SK-N-SH (cell line): ENCODE measurements at regions not wholly inside any gene's neighbourhood (a gene's known extent, or its start where the extent isn't known, plus 50 kb on each side); places are given as distances from the start of the nearest gene placed in this dataset.

Source experiments
- CTCF ChIA-PET: fragments of 300-600, 350-600 bp; formaldehyde crosslinking; extraction: SDS; loops from one replicate; lab custom pipeline; 2021; lab: Yijun Ruan, JAX
- POLR2A ChIA-PET: fragments of 350-600 bp; sonication (Branson Sonifier 250); formaldehyde crosslinking; extraction: SDS; loops from one replicate; lab custom pipeline; 2020; ENCODE audit warnings: antibody characterized with exemption, inconsistent platforms; lab: Yijun Ruan, JAX
- DNase-seq: peaks from one replicate; pipeline ENCODE4 v3.0.0; 2012
- H2AFZ ChIP-seq: fragments of 200-600 bp; sonication (generic); 2 replicates; pipeline ENCODE4 v1.8.1; 2016; ENCODE audit warnings: antibody characterized with exemption, mild to moderate bottlenecking, low read depth
- H3F3A ChIP-seq: fragments of 200-600 bp; sonication (generic); replicated peaks from 2 replicates; pipeline ENCODE3; 2016; ENCODE audit warnings: antibody characterized with exemption, mild to moderate bottlenecking; ENCODE audit not compliant: insufficient read depth
- H3K27ac ChIP-seq, 2 experiments: fragments of 200-500 bp in 1 of 2; fragments of 200-600 bp in 1 of 2; sonication (Bioruptor generic) in 1 of 2; sonication (generic), shearing (Covaris generic) in 1 of 2; 2 replicates each; pipeline versions ENCODE4 v1.5.1 to v1.6.1; 2014 to 2016; ENCODE audit warnings: low read depth in 2 of 2, inconsistent platforms in 1 of 2, low read length in 1 of 2, mild to moderate bottlenecking in 1 of 2, mixed read lengths in 1 of 2
- H3K27me3 ChIP-seq: fragments of 200-600 bp; sonication (generic), shearing (Covaris generic); 2 replicates; pipeline ENCODE4 v1.6.1; 2016; ENCODE audit warnings: mixed run types; ENCODE audit not compliant: insufficient read depth
- H3K36me3 ChIP-seq, 2 experiments: fragments of 200-500 bp in 1 of 2; fragments of 200-600 bp in 1 of 2; sonication (Bioruptor generic) in 1 of 2; sonication (generic) in 1 of 2; replicated peaks in 1 of 2; 2 replicates each; pipeline versions ENCODE3 to v1.5.1; 2014 to 2016; ENCODE audit warnings: low read length in 1 of 2, mild to moderate bottlenecking in 1 of 2; ENCODE audit not compliant: insufficient read depth in 2 of 2, control insufficient read depth in 1 of 2
- H3K4me1 ChIP-seq, 2 experiments: fragments of 200-500 bp in 1 of 2; fragments of 200-600 bp in 1 of 2; sonication (Bioruptor generic) in 1 of 2; sonication (generic), shearing (Covaris generic) in 1 of 2; 2 replicates each; pipeline versions ENCODE4 v1.5.1 to v1.6.1; 2014 to 2016; ENCODE audit warnings: low read depth in 1 of 2, low read length in 1 of 2, mixed run types in 1 of 2; ENCODE audit not compliant: insufficient read depth in 2 of 2, control insufficient read depth in 1 of 2
- H3K4me2 ChIP-seq: fragments of 200-600 bp; sonication (generic), shearing (Covaris generic); 2 replicates; pipeline ENCODE4 v1.6.1; 2017; ENCODE audit warnings: mixed run types
- H3K4me3 ChIP-seq, 2 experiments: fragments of 200-500 bp in 1 of 2; fragments of 200-600 bp in 1 of 2; sonication (Bioruptor generic) in 1 of 2; sonication (generic), shearing (Covaris generic) in 1 of 2; 2 replicates each; pipeline versions ENCODE4 v1.5.1 to v1.8.1; 2014 to 2016; ENCODE audit warnings: low read depth in 2 of 2, inconsistent platforms in 1 of 2, low read length in 1 of 2, mild to moderate bottlenecking in 1 of 2, mixed read lengths in 1 of 2, moderate library complexity in 1 of 2
- H3K79me2 ChIP-seq: fragments of 200-600 bp; sonication (generic); 2 replicates; pipeline ENCODE4 v1.8.1; 2017; ENCODE audit warnings: mild to moderate bottlenecking; ENCODE audit not compliant: insufficient read depth
- H3K9ac ChIP-seq: fragments of 200-600 bp; sonication (generic); 2 replicates; pipeline ENCODE4 v1.6.1; 2017; ENCODE audit warnings: mixed run types
- H3K9me2 ChIP-seq: fragments of 200-600 bp; sonication (generic); 2 replicates; pipeline ENCODE4 v1.6.1; 2017; ENCODE audit warnings: mixed run types
- H3K9me3 ChIP-seq: fragments of 200-600 bp; sonication (generic); 2 replicates; pipeline ENCODE4 v1.6.1; 2017; ENCODE audit warnings: mixed run types, mild to moderate bottlenecking, moderate library complexity
- H4K20me1 ChIP-seq: fragments of 200-600 bp; sonication (generic); 2 replicates; pipeline ENCODE4 v1.6.1; 2017; ENCODE audit warnings: mild to moderate bottlenecking, mixed run types; ENCODE audit not compliant: insufficient read depth
- CHD2 ChIP-seq: fragments of 150-350 bp; IDR thresholded peaks from 2 replicates; pipeline ENCODE4 v1.6.1; 2018; ENCODE audit warnings: low read length; ENCODE audit not compliant: partially characterized antibody
- ELF1 ChIP-seq: IDR thresholded peaks from 2 replicates; pipeline ENCODE4 v1.4.0; 2012
- EP300 ChIP-seq, 2 experiments: IDR thresholded peaks; 2 replicates each; pipeline versions ENCODE4 v1.4.0 to v1.6.1; 2012; ENCODE audit warnings: borderline replicate concordance in 1 of 2, low read depth in 1 of 2, low read length in 1 of 2
- EZH2phosphoT487 ChIP-seq: fragments of 200-600 bp; sonication (generic); IDR thresholded peaks from 2 replicates; pipeline ENCODE4 v1.6.1; 2017; ENCODE audit warnings: low read depth, mixed run types, mild to moderate bottlenecking, antibody characterized with exemption, moderate library complexity, borderline replicate concordance
- JUND ChIP-seq: IDR thresholded peaks from 2 replicates; pipeline ENCODE4 v1.4.0; 2012
- MAX ChIP-seq: IDR thresholded peaks from 2 replicates; pipeline ENCODE4 v1.4.0; 2012; ENCODE audit warnings: low read depth
- RAD21 ChIP-seq: IDR thresholded peaks from 2 replicates; pipeline ENCODE4 v1.6.1; 2012; ENCODE audit warnings: mild to moderate bottlenecking, low read length
- SIN3A ChIP-seq: IDR thresholded peaks from 2 replicates; pipeline ENCODE4 v1.6.1; 2012; ENCODE audit warnings: low read depth, mild to moderate bottlenecking, low read length, moderate library complexity, borderline replicate concordance
- YY1 ChIP-seq: IDR thresholded peaks from 2 replicates; pipeline ENCODE4 v1.4.0; 2012; ENCODE audit warnings: low read depth, mild to moderate bottlenecking
- WGBS: methylation state at CpG from one replicate; pipeline ENCODE4 v1.1.6; 2017; ENCODE audit warnings: low lambda C conversion rate; 5-methylcytosine and 5-hydroxymethylcytosine counted together
- TF ChIP-seq, protein P1 (sequence below): fragments of 150-350 bp; IDR thresholded peaks from 2 replicates; pipeline ENCODE4 v1.6.1; 2017; ENCODE audit warnings: antibody characterized with exemption, low read length, low read depth, borderline replicate concordance
- TF ChIP-seq, protein P2 (sequence below): IDR thresholded peaks from 2 replicates; pipeline ENCODE4 v1.6.1; 2012; ENCODE audit warnings: mild to moderate bottlenecking, low read depth, low read length, moderate library complexity

- CTCF ChIA-PET = no interaction called here
- H4K20me1 ChIP-seq = no peaks in the 10 kb centered on the region
- no peak for TF ChIP-seq CHD2
- no peaks in the 10 kb centered on the region for H3K9me2 ChIP-seq
- POLR2A ChIA-PET = no interaction called here
- no peak for DNase-seq
- H3F3A ChIP-seq = no peaks in the 10 kb centered on the region
- H3K9me3 ChIP-seq = no peaks in the 10 kb centered on the region
- no peaks in the 10 kb centered on the region for H3K27me3 ChIP-seq
- H2AFZ ChIP-seq = peak overlapping the region; percentile 42; the same call in 1 of the 2 replicates
- H3K4me2 ChIP-seq = no peak overlapping the region
- H3K4me1 ChIP-seq = no peaks in the 10 kb centered on the region
- H3K36me3 ChIP-seq = no peaks in the 10 kb centered on the region
- H3K79me2 ChIP-seq = no peaks in the 10 kb centered on the region
- no peak overlapping the region for H3K9ac ChIP-seq
- no peak overlapping the region for H3K27ac ChIP-seq
- no peak overlapping the region for H3K4me3 ChIP-seq
These were observed 1597.6 kb upstream of the MIR17HG start for GRCh38 chr13:89749888-89750287.

- WGBS = 55% methylated on average over 3 of the region's 3 CpGs
- ChIA-PET CTCF (no interaction called here), POLR2A (no interaction called here)
- DNase-seq = no peak
- Histone ChIP-seq H3K27me3 (no peaks in the 10 kb centered on the region), H3K9me2 (no peaks in the 10 kb centered on the region), H3K4me1 (no peaks in the 10 kb centered on the region), H3K4me3 (no peak overlapping the region), H3K9me3 (no peaks in the 10 kb centered on the region), H3K27ac (no peak overlapping the region), H3F3A (no peaks in the 10 kb centered on the region), H3K36me3 (no peaks in the 10 kb centered on the region), H3K79me2 (no peaks in the 10 kb centered on the region), H3K9ac (no peak overlapping the region), H2AFZ (no peak overlapping the region), H4K20me1 (no peaks in the 10 kb centered on the region), H3K4me2 (no peak overlapping the region)
- TF ChIP-seq MAX (no peak), EZH2phosphoT487 (no peak), EP300 (IDR thresholded peaks at IDR 0.05; ENCODE audit: borderline replicate concordance in 1 of 2, low read depth in 1 of 2, low read length in 1 of 2) (no peak), ELF1 (no peak), SIN3A (no peak), JUND (no peak), YY1 (no peak), RAD21 (no peak)
- TF ChIP-seq, protein P1, sequence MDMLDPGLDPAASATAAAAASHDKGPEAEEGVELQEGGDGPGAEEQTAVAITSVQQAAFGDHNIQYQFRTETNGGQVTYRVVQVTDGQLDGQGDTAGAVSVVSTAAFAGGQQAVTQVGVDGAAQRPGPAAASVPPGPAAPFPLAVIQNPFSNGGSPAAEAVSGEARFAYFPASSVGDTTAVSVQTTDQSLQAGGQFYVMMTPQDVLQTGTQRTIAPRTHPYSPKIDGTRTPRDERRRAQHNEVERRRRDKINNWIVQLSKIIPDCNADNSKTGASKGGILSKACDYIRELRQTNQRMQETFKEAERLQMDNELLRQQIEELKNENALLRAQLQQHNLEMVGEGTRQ = no peak
- TF ChIP-seq, protein P2, sequence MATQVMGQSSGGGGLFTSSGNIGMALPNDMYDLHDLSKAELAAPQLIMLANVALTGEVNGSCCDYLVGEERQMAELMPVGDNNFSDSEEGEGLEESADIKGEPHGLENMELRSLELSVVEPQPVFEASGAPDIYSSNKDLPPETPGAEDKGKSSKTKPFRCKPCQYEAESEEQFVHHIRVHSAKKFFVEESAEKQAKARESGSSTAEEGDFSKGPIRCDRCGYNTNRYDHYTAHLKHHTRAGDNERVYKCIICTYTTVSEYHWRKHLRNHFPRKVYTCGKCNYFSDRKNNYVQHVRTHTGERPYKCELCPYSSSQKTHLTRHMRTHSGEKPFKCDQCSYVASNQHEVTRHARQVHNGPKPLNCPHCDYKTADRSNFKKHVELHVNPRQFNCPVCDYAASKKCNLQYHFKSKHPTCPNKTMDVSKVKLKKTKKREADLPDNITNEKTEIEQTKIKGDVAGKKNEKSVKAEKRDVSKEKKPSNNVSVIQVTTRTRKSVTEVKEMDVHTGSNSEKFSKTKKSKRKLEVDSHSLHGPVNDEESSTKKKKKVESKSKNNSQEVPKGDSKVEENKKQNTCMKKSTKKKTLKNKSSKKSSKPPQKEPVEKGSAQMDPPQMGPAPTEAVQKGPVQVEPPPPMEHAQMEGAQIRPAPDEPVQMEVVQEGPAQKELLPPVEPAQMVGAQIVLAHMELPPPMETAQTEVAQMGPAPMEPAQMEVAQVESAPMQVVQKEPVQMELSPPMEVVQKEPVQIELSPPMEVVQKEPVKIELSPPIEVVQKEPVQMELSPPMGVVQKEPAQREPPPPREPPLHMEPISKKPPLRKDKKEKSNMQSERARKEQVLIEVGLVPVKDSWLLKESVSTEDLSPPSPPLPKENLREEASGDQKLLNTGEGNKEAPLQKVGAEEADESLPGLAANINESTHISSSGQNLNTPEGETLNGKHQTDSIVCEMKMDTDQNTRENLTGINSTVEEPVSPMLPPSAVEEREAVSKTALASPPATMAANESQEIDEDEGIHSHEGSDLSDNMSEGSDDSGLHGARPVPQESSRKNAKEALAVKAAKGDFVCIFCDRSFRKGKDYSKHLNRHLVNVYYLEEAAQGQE = no peak
These were observed 1597.1 kb upstream of the MIR17HG start for GRCh38 chr13:89750371-89750770.
